GM19043 (cell line): ENCODE measurements at regions not wholly inside any gene's neighbourhood (a gene's known extent, or its start where the extent isn't known, plus 50 kb on each side); places are given as distances from the start of the nearest gene placed in this dataset.
"Not testable (repeated sequence)": the region's sequence is repeated elsewhere in the genome, so short reads cannot be mapped to it uniquely, and the experiment has no call there.

Experiments
- ATAC-seq: cut with Tn5 transposase; IDR thresholded peaks from one replicate; pipeline ENCODE4 v1.9.1; 2021; ENCODE audit warnings: low read depth; ENCODE audit not compliant: unreplicated experiment

- no peak for ATAC-seq
Measured at GRCh38 chr12:31215518-31216232, 110.3 kb downstream of the SINHCAF start.

- ATAC-seq = no peak
Measured at GRCh38 chr12:31216479-31216878, 109.5 kb downstream of the SINHCAF start.

GRCh38 chr12:31217356-31218130 lies 108.4 kb downstream of the SINHCAF start:
- no peak for ATAC-seq

GRCh38 chr12:31218203-31219025 lies 107.5 kb downstream of the SINHCAF start:
- ATAC-seq = no peak

- no peak for ATAC-seq
Measured at GRCh38 chr12:31219521-31219920, 106.4 kb downstream of the SINHCAF start.

- ATAC-seq = no peak
Measured at GRCh38 chr12:31220061-31220460, 105.9 kb downstream of the SINHCAF start.

GRCh38 chr12:31220633-31221550 lies 105.1 kb downstream of the SINHCAF start:
- ATAC-seq = no peak

GRCh38 chr12:31221551-31221945 lies 104.4 kb downstream of the SINHCAF start:
- ATAC-seq = no peak

- ATAC-seq = no peak
Measured at GRCh38 chr12:31222620-31223222, 103.2 kb downstream of the SINHCAF start.

- ATAC-seq = not testable (repeated sequence)
Measured at GRCh38 chr12:31223640-31224039, 102.3 kb downstream of the SINHCAF start.

GRCh38 chr12:31224768-31225448 lies 101.0 kb downstream of the SINHCAF start:
- ATAC-seq = no peak

GRCh38 chr12:31225656-31226535 lies 100.1 kb downstream of the SINHCAF start:
- no peak for ATAC-seq

- no peak for ATAC-seq
Measured at GRCh38 chr12:31226639-31227038, 99.3 kb downstream of the SINHCAF start.

- ATAC-seq = no peak
Measured at GRCh38 chr12:31227401-31227981, 98.5 kb downstream of the SINHCAF start.

- no peak for ATAC-seq
Measured at GRCh38 chr12:31228811-31229792, 96.8 kb downstream of the SINHCAF start.

GRCh38 chr12:31230004-31230403 lies 95.9 kb downstream of the SINHCAF start:
- ATAC-seq = no peak
